Epithelial cell of esophagus (primary cell): ENCODE measurements at regions not wholly inside any gene's neighbourhood (a gene's known extent, or its start where the extent isn't known, plus 50 kb on each side); places are given as distances from the start of the nearest gene placed in this dataset.
A peak's percentile ranks its signal among the peaks of the same experiment; 100 is the strongest.

ENCODE experiments used
- DNase-seq: peaks from one replicate; pipeline ENCODE4 v3.0.0; 2010; ENCODE audit warnings: low read depth
- H3K4me3 ChIP-seq: 2 replicates; pipeline ENCODE4 v1.5.1; 2011; ENCODE audit warnings: mild to moderate bottlenecking, low read length, control low read depth
- CTCF ChIP-seq: IDR thresholded peaks from 2 replicates; pipeline ENCODE4 v1.5.1; 2011; ENCODE audit warnings: low read depth, mild to moderate bottlenecking, low read length, control low read depth, inconsistent platforms; ENCODE audit not compliant: insufficient read depth; ENCODE audit errors: missing control alignments

GRCh38 chr14:46490238-46490685, 161.3 kb downstream of the RPL10L start:
- DNase-seq, result peak; percentile 78
- no peak overlapping the region for H3K4me3 ChIP-seq
- peak; percentile 26 for TF ChIP-seq CTCF

- no peak for TF ChIP-seq CTCF
- H3K4me3 ChIP-seq, result no peak overlapping the region
- DNase-seq, result peak; percentile 70
These were observed 163.2 kb downstream of the RPL10L start for GRCh38 chr14:46488374-46488773.

- no peak for TF ChIP-seq CTCF
- no peak overlapping the region for H3K4me3 ChIP-seq
- no peak for DNase-seq
These were observed 163.8 kb downstream of the RPL10L start for GRCh38 chr14:46487582-46488350.

GRCh38 chr14:46482200-46482599, 169.4 kb downstream of the RPL10L start:
- no peak overlapping the region for H3K4me3 ChIP-seq
- no peak for DNase-seq
- TF ChIP-seq CTCF, result no peak

- no peak for TF ChIP-seq CTCF
- no peak for DNase-seq
- H3K4me3 ChIP-seq, result no peak overlapping the region
These were observed 170.8 kb downstream of the RPL10L start for GRCh38 chr14:46480817-46481216.

GRCh38 chr14:46472261-46472660, 179.3 kb downstream of the RPL10L start:
- H3K4me3 ChIP-seq, result no peak overlapping the region
- DNase-seq, result no peak
- TF ChIP-seq CTCF, result no peak

GRCh38 chr14:46464341-46464740, 187.2 kb downstream of the RPL10L start:
- DNase-seq, result no peak
- no peak overlapping the region for H3K4me3 ChIP-seq
- no peak for TF ChIP-seq CTCF
